Stimulated activated CD8-positive, alpha-beta memory T cell treated with anti-CD3 and anti-CD28 coated beads, Interleukin-7, amount 100 ng/mL, for 48 hours (primary cell): ENCODE measurements at regions not wholly inside any gene's neighbourhood (a gene's known extent, or its start where the extent isn't known, plus 50 kb on each side); places are given as distances from the start of the nearest gene placed in this dataset.
A peak's percentile ranks its signal among the peaks of the same experiment; 100 is the strongest.
"Not testable (repeated sequence)": the region's sequence is repeated elsewhere in the genome, so short reads cannot be mapped to it uniquely, and the experiment has no call there.

Experiments
- DNase-seq, 2 donors: peaks; one replicate each; pipeline ENCODE4 v3.0.0-alpha.2; 2020; ENCODE audit warnings: low read depth in 1 of 2; ENCODE audit errors: extremely low read depth in 1 of 2

- no peak for DNase-seq
Measured at GRCh38 chr1:20432341-20432740, 53.7 kb downstream of the CAMK2N1 start.

GRCh38 chr1:20431176-20431460 is 54.9 kb downstream of the CAMK2N1 start:
- DNase-seq, result no peak

- DNase-seq, result peak in 1 of 2 donors; percentile 2
Measured at GRCh38 chr1:20430355-20431175, 55.4 kb downstream of the CAMK2N1 start.

- DNase-seq, result no peak
Measured at GRCh38 chr1:20429296-20429695, 56.7 kb downstream of the CAMK2N1 start.

GRCh38 chr1:20428841-20429240 is 57.2 kb downstream of the CAMK2N1 start:
- no peak for DNase-seq

- DNase-seq, result no peak
Measured at GRCh38 chr1:20426923-20427322, 59.1 kb downstream of the CAMK2N1 start.

GRCh38 chr1:20426371-20426770 is 59.6 kb downstream of the CAMK2N1 start:
- DNase-seq, result no peak

GRCh38 chr1:20425622-20426021 is 60.4 kb downstream of the CAMK2N1 start:
- no peak for DNase-seq

- DNase-seq, result no peak
Measured at GRCh38 chr1:20423169-20423795, 62.7 kb downstream of the CAMK2N1 start.

GRCh38 chr1:20421441-20421840 is 64.6 kb downstream of the CAMK2N1 start:
- no peak for DNase-seq

- DNase-seq, result no peak
Measured at GRCh38 chr1:20417581-20417980, 68.4 kb downstream of the CAMK2N1 start.

- DNase-seq, result no peak
Measured at GRCh38 chr1:20416706-20417105, 69.3 kb downstream of the CAMK2N1 start.

- no peak for DNase-seq
Measured at GRCh38 chr1:20413776-20414140, 72.3 kb downstream of the CAMK2N1 start.

- DNase-seq, result no peak
Measured at GRCh38 chr1:20413136-20413775, 72.8 kb downstream of the CAMK2N1 start.

GRCh38 chr1:20411196-20411980 is 74.6 kb downstream of the CAMK2N1 start:
- no peak for DNase-seq

GRCh38 chr1:20410503-20410902 is 75.5 kb downstream of the CAMK2N1 start:
- DNase-seq, result no peak

- DNase-seq, result no peak
Measured at GRCh38 chr1:20409971-20410370, 76.0 kb downstream of the CAMK2N1 start.

- DNase-seq, result no peak
Measured at GRCh38 chr1:20409012-20409411, 77.0 kb downstream of the CAMK2N1 start.

GRCh38 chr1:20408133-20408650 is 77.8 kb downstream of the CAMK2N1 start:
- not testable (repeated sequence) for DNase-seq

- no peak for DNase-seq
Measured at GRCh38 chr1:20405893-20406604, 80.0 kb downstream of the CAMK2N1 start.
